ENCODE measurements at regions not wholly inside any gene's neighbourhood (a gene's known extent, or its start where the extent isn't known, plus 50 kb on each side); places are given as distances from the start of the nearest gene placed in this dataset.

DNA sequence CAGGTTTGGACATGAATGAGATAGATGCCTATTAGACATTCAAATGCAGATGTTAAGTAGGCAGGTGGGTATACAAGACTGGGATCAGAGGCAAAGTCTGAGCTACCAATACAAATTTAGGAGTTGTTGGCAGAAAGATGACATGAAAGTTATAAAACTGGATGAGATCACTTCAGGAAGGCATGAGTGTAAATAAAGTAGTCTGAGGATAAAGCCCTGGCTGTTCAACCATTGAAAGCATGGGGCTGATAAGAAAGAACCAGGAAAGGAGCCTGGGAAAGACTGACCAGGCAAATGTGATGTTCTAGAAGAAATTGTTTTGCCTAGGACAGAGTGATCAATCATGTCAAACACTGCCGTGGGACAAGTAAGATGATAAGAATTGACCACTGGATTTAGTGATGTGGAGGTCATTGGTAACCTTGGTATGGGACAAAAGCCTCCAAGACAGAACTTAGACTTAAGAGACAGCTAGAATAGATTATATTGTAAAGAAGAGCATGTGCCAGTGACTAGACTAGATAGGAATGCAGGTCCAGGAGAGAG is 98.5 kb downstream of the EHF start:
- no TSS peak for BruUV-seq (replicated peaks)
- Histone ChIP-seq H3K36me3 (ENCODE audit: control insufficient read depth in 2 of 2, insufficient read depth in 2 of 2, low read length in 1 of 2) (no peaks in the 10 kb centered on the region), H3K27me3 (replicated peaks in 1 of 2; ENCODE audit: control insufficient read depth in 2 of 2, insufficient read depth in 2 of 2, low read length in 1 of 2) (no peaks in the 10 kb centered on the region; a peak in 1 of 4 replicates), H3K4me3 (no peak overlapping the region), H3K9ac (ENCODE audit: control insufficient read depth, insufficient read depth, low read length) (no peak overlapping the region), H4K20me1 (ENCODE audit: control insufficient read depth, insufficient read depth) (no peaks in the 10 kb centered on the region), H3K27ac (ENCODE audit: control insufficient read depth, insufficient read depth) (no peak overlapping the region), H3K9me3 (replicated peaks; ENCODE audit: control insufficient read depth, insufficient read depth, low read length) (no peaks in the 10 kb centered on the region), H3K79me2 (ENCODE audit: control insufficient read depth, insufficient read depth, low read length) (no peaks in the 10 kb centered on the region), H3K4me2 (ENCODE audit: control insufficient read depth, insufficient read depth) (no peak overlapping the region), H2AFZ (ENCODE audit: control insufficient read depth, low read depth, low read length) (no peak overlapping the region), H3K4me1 (ENCODE audit: control insufficient read depth, insufficient read depth, low read length) (no peaks in the 10 kb centered on the region)
- RAD21 ChIA-PET (ENCODE audit: unreplicated experiment), result no interaction called here
- CTCF ChIA-PET, result interaction anchor here (0.8 to 1.2 kb wide), 2 partner anchors 22 to 133 kb away, joined by 3 read pairs; no protein-coding TSS in a partner anchor
- no peak for FAIRE-seq
- SMC1A ChIA-PET (ENCODE audit: uncharacterized antibody, unreplicated experiment), result no interaction called here
- in situ Hi-C loops (cut with MboI) (no loop called here), intact Hi-C loops (cut with micrococcal nuclease; ENCODE audit: unreplicated experiment) (no loop called here)
- TF ChIP-seq BRCA1 (IDR thresholded peaks at IDR 0.05; ENCODE audit: low read depth, low read length) (no peak), CHD4 (IDR thresholded peaks at IDR 0.05) (no peak), SUZ12 (IDR thresholded peaks at IDR 0.05; ENCODE audit: unreplicated experiment) (no peak), POU2F2 (IDR thresholded peaks at IDR 0.05; ENCODE audit: borderline replicate concordance, low read depth, low read length) (no peak), TCF3 (IDR thresholded peaks at IDR 0.05; ENCODE audit: borderline replicate concordance, insufficient read depth, low read depth, low read length) (no peak), FOXK2 (IDR thresholded peaks at IDR 0.05) (no peak), LARP7 (IDR thresholded peaks at IDR 0.05) (no peak), EGR1 (IDR thresholded peaks at IDR 0.05; ENCODE audit: borderline replicate concordance in 1 of 2, low read depth in 2 of 2, low read length in 2 of 2) (no peak), ZBED1 (IDR thresholded peaks at IDR 0.05; ENCODE audit: borderline replicate concordance) (no peak), EED (IDR thresholded peaks at IDR 0.05; ENCODE audit: low read depth) (no peak), RAD21 (IDR thresholded peaks at IDR 0.05; ENCODE audit: insufficient read depth, low read depth, low read length) (no peak), NR2F1 (conservative IDR thresholded peaks at IDR 0.05) (no peak), BACH1 (IDR thresholded peaks at IDR 0.05; ENCODE audit: borderline replicate concordance) (no peak), POLR2A (IDR thresholded peaks at IDR 0.05; ENCODE audit: low read depth, low read length) (no peak), CHD2 (IDR thresholded peaks at IDR 0.05; ENCODE audit: borderline replicate concordance, low read depth, low read length) (no peak)
- TF ChIP-seq, protein P1, sequence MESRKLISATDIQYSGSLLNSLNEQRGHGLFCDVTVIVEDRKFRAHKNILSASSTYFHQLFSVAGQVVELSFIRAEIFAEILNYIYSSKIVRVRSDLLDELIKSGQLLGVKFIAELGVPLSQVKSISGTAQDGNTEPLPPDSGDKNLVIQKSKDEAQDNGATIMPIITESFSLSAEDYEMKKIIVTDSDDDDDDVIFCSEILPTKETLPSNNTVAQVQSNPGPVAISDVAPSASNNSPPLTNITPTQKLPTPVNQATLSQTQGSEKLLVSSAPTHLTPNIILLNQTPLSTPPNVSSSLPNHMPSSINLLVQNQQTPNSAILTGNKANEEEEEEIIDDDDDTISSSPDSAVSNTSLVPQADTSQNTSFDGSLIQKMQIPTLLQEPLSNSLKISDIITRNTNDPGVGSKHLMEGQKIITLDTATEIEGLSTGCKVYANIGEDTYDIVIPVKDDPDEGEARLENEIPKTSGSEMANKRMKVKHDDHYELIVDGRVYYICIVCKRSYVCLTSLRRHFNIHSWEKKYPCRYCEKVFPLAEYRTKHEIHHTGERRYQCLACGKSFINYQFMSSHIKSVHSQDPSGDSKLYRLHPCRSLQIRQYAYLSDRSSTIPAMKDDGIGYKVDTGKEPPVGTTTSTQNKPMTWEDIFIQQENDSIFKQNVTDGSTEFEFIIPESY (IDR thresholded peaks at IDR 0.05), result no peak
- TF ChIP-seq, protein P2, sequence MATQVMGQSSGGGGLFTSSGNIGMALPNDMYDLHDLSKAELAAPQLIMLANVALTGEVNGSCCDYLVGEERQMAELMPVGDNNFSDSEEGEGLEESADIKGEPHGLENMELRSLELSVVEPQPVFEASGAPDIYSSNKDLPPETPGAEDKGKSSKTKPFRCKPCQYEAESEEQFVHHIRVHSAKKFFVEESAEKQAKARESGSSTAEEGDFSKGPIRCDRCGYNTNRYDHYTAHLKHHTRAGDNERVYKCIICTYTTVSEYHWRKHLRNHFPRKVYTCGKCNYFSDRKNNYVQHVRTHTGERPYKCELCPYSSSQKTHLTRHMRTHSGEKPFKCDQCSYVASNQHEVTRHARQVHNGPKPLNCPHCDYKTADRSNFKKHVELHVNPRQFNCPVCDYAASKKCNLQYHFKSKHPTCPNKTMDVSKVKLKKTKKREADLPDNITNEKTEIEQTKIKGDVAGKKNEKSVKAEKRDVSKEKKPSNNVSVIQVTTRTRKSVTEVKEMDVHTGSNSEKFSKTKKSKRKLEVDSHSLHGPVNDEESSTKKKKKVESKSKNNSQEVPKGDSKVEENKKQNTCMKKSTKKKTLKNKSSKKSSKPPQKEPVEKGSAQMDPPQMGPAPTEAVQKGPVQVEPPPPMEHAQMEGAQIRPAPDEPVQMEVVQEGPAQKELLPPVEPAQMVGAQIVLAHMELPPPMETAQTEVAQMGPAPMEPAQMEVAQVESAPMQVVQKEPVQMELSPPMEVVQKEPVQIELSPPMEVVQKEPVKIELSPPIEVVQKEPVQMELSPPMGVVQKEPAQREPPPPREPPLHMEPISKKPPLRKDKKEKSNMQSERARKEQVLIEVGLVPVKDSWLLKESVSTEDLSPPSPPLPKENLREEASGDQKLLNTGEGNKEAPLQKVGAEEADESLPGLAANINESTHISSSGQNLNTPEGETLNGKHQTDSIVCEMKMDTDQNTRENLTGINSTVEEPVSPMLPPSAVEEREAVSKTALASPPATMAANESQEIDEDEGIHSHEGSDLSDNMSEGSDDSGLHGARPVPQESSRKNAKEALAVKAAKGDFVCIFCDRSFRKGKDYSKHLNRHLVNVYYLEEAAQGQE (IDR thresholded peaks at IDR 0.05; ENCODE audit: low read depth, low read length), result no peak
- TF ChIP-seq, protein P3, sequence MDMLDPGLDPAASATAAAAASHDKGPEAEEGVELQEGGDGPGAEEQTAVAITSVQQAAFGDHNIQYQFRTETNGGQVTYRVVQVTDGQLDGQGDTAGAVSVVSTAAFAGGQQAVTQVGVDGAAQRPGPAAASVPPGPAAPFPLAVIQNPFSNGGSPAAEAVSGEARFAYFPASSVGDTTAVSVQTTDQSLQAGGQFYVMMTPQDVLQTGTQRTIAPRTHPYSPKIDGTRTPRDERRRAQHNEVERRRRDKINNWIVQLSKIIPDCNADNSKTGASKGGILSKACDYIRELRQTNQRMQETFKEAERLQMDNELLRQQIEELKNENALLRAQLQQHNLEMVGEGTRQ (IDR thresholded peaks at IDR 0.05; ENCODE audit: borderline replicate concordance, low read depth, low read length), result no peak
- ATAC-seq, result no peak
- DNase-seq (ENCODE audit: low read depth, low spot score), result no peak
- 35% methylated on average over 1 of the region's 1 CpG for WGBS (ENCODE audit: insufficient coverage, insufficient replicate concordance, low lambda C conversion rate, missing lambda C conversion rate)
- POLR2A ChIA-PET, result no interaction called here

All from GM12878 (cell line).